ENCODE measurements at regions not wholly inside any gene's neighbourhood (a gene's known extent, or its start where the extent isn't known, plus 50 kb on each side); places are given as distances from the start of the nearest gene placed in this dataset.

DNA sequence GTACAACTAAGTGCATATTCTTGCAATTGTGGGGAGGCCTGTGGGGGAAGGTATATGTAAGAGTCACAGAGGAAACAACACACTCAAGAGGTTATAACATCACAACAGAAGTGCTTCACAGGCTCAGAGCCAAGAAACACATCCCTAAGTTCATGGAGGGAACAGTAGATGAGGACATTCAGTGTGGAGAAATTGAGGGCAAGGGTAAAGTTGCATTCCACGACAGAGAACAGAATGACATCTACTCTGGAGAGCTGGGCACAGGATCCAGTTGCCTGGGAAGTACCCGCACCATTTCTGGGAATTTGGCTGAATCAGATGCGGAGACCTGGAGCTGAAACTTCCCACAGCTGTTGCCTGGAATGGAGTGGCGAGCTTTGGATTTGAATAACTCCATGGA lies 197.2 kb downstream of the NXNL2 start (continued):
- TF ChIP-seq, protein P1, sequence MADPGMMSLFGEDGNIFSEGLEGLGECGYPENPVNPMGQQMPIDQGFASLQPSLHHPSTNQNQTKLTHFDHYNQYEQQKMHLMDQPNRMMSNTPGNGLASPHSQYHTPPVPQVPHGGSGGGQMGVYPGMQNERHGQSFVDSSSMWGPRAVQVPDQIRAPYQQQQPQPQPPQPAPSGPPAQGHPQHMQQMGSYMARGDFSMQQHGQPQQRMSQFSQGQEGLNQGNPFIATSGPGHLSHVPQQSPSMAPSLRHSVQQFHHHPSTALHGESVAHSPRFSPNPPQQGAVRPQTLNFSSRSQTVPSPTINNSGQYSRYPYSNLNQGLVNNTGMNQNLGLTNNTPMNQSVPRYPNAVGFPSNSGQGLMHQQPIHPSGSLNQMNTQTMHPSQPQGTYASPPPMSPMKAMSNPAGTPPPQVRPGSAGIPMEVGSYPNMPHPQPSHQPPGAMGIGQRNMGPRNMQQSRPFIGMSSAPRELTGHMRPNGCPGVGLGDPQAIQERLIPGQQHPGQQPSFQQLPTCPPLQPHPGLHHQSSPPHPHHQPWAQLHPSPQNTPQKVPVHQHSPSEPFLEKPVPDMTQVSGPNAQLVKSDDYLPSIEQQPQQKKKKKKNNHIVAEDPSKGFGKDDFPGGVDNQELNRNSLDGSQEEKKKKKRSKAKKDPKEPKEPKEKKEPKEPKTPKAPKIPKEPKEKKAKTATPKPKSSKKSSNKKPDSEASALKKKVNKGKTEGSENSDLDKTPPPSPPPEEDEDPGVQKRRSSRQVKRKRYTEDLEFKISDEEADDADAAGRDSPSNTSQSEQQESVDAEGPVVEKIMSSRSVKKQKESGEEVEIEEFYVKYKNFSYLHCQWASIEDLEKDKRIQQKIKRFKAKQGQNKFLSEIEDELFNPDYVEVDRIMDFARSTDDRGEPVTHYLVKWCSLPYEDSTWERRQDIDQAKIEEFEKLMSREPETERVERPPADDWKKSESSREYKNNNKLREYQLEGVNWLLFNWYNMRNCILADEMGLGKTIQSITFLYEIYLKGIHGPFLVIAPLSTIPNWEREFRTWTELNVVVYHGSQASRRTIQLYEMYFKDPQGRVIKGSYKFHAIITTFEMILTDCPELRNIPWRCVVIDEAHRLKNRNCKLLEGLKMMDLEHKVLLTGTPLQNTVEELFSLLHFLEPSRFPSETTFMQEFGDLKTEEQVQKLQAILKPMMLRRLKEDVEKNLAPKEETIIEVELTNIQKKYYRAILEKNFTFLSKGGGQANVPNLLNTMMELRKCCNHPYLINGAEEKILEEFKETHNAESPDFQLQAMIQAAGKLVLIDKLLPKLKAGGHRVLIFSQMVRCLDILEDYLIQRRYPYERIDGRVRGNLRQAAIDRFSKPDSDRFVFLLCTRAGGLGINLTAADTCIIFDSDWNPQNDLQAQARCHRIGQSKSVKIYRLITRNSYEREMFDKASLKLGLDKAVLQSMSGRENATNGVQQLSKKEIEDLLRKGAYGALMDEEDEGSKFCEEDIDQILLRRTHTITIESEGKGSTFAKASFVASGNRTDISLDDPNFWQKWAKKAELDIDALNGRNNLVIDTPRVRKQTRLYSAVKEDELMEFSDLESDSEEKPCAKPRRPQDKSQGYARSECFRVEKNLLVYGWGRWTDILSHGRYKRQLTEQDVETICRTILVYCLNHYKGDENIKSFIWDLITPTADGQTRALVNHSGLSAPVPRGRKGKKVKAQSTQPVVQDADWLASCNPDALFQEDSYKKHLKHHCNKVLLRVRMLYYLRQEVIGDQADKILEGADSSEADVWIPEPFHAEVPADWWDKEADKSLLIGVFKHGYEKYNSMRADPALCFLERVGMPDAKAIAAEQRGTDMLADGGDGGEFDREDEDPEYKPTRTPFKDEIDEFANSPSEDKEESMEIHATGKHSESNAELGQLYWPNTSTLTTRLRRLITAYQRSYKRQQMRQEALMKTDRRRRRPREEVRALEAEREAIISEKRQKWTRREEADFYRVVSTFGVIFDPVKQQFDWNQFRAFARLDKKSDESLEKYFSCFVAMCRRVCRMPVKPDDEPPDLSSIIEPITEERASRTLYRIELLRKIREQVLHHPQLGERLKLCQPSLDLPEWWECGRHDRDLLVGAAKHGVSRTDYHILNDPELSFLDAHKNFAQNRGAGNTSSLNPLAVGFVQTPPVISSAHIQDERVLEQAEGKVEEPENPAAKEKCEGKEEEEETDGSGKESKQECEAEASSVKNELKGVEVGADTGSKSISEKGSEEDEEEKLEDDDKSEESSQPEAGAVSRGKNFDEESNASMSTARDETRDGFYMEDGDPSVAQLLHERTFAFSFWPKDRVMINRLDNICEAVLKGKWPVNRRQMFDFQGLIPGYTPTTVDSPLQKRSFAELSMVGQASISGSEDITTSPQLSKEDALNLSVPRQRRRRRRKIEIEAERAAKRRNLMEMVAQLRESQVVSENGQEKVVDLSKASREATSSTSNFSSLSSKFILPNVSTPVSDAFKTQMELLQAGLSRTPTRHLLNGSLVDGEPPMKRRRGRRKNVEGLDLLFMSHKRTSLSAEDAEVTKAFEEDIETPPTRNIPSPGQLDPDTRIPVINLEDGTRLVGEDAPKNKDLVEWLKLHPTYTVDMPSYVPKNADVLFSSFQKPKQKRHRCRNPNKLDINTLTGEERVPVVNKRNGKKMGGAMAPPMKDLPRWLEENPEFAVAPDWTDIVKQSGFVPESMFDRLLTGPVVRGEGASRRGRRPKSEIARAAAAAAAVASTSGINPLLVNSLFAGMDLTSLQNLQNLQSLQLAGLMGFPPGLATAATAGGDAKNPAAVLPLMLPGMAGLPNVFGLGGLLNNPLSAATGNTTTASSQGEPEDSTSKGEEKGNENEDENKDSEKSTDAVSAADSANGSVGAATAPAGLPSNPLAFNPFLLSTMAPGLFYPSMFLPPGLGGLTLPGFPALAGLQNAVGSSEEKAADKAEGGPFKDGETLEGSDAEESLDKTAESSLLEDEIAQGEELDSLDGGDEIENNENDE (IDR thresholded peaks at IDR 0.05; ENCODE audit: insufficient replicate concordance, low read length), result no peak

Data from H1 (cell line).